ENCODE measurements at regions not wholly inside any gene's neighbourhood (a gene's known extent, or its start where the extent isn't known, plus 50 kb on each side); places are given as distances from the start of the nearest gene placed in this dataset.
"Not testable (repeated sequence)": the region's sequence is repeated elsewhere in the genome, so short reads cannot be mapped to it uniquely, and the experiment has no call there.

DNA sequence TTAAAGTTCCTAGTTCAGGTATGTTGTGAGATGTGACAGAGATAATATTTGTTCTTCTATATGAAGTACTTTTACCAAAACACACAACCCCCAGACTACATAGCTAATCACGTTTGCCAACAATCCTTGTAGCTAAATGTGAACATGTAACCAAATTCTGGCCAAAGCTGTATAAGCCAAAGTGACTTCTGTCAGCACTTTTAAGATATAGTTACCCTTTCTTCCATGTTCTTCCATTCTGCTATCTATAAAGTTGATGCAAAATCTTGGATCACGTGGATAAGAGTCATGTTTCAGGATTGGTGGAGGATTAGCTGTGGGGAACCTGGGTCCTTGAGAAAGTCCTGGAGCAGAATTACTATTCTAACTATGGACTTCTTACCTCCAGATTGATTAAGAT lies 1366.6 kb downstream of the FSCB start:
- Histone ChIP-seq H3K36me3 (ENCODE audit: insufficient read depth, low read length) (no peaks in the 10 kb centered on the region), H3K4me1 (ENCODE audit: insufficient read depth, low read length) (no peaks in the 10 kb centered on the region), H3K9me3 (ENCODE audit: insufficient read depth, low read length, severe bottlenecking) (no peaks in the 10 kb centered on the region), H3K4me3 (ENCODE audit: low read depth in 1 of 2, low read length in 2 of 2) (no peak overlapping the region), H4K20me1 (ENCODE audit: insufficient read depth, low read length) (no peaks in the 10 kb centered on the region), H3K27ac (ENCODE audit: low read length) (no peak overlapping the region), H3K9ac (ENCODE audit: low read depth, low read length) (no peak overlapping the region), H3K4me2 (ENCODE audit: insufficient read depth, low read length) (no peak overlapping the region), H3K79me2 (ENCODE audit: insufficient read depth, low read length) (no peaks in the 10 kb centered on the region), H3K27me3 (ENCODE audit: insufficient read depth, low read length, poor library complexity) (no peaks in the 10 kb centered on the region), H2AFZ (ENCODE audit: low read depth, low read length) (no peak overlapping the region)
- TF ChIP-seq, protein P1, sequence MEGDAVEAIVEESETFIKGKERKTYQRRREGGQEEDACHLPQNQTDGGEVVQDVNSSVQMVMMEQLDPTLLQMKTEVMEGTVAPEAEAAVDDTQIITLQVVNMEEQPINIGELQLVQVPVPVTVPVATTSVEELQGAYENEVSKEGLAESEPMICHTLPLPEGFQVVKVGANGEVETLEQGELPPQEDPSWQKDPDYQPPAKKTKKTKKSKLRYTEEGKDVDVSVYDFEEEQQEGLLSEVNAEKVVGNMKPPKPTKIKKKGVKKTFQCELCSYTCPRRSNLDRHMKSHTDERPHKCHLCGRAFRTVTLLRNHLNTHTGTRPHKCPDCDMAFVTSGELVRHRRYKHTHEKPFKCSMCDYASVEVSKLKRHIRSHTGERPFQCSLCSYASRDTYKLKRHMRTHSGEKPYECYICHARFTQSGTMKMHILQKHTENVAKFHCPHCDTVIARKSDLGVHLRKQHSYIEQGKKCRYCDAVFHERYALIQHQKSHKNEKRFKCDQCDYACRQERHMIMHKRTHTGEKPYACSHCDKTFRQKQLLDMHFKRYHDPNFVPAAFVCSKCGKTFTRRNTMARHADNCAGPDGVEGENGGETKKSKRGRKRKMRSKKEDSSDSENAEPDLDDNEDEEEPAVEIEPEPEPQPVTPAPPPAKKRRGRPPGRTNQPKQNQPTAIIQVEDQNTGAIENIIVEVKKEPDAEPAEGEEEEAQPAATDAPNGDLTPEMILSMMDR (IDR thresholded peaks at IDR 0.05; ENCODE audit: borderline replicate concordance, extremely low read depth, low read length, poor library complexity, severe bottlenecking), result no peak
- no peak for TF ChIP-seq EZH2 (IDR thresholded peaks at IDR 0.05; ENCODE audit: borderline replicate concordance, low read depth, low read length, severe bottlenecking)
- no peak for ATAC-seq (ENCODE audit: insufficient read depth, low read depth)
- DNase-seq, result no peak

DNA sequence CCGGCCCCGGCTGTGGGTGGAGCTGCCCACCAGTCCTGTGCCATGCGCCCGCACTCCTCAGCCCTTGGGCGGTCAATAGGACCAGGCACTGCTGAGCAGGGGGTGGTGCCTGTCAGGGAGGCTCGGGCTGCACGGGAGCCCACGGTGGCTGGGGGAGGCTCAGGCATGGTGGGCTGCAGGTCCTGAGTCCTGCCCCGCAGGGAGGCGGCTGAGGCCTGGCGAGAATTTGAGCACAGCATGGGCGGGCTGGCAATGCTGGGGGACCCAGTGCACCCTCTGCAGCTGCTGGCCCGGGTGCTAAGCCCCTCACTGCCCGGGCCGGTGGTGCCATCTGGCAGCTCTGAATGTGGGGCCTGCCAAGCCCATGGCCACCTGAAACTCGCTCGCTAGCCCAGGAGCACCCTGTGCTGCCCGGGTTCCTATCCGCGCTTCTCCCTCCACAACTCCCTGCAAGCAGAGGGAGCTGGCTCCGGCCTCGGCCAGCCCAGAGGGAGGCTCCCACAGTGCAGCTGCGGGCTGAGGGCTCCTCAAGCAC lies 1371.1 kb downstream of the FSCB start:
- no peaks in the 10 kb centered on the region for H3K36me3 ChIP-seq (ENCODE audit: insufficient read depth, low read length)
- H3K27ac ChIP-seq (ENCODE audit: low read length), result no peak overlapping the region
- H3K4me1 ChIP-seq (ENCODE audit: insufficient read depth, low read length), result no peaks in the 10 kb centered on the region
- DNase-seq (no peak), ATAC-seq (ENCODE audit: insufficient read depth, low read depth) (no peak)
- no peak overlapping the region for H3K9ac ChIP-seq (ENCODE audit: low read depth, low read length)
- H3K79me2 ChIP-seq (ENCODE audit: insufficient read depth, low read length), result no peaks in the 10 kb centered on the region
- H3K4me2 ChIP-seq (ENCODE audit: insufficient read depth, low read length), result no peak overlapping the region
- TF ChIP-seq, protein P1 (IDR thresholded peaks at IDR 0.05; ENCODE audit: borderline replicate concordance, extremely low read depth, low read length, poor library complexity, severe bottlenecking), result no peak
- H4K20me1 ChIP-seq (ENCODE audit: insufficient read depth, low read length), result no peaks in the 10 kb centered on the region
- no peaks in the 10 kb centered on the region for H3K9me3 ChIP-seq (ENCODE audit: insufficient read depth, low read length, severe bottlenecking)
- H3K27me3 ChIP-seq (ENCODE audit: insufficient read depth, low read length, poor library complexity), result no peaks in the 10 kb centered on the region
- H2AFZ ChIP-seq (ENCODE audit: low read depth, low read length), result no peak overlapping the region
- no peak overlapping the region for H3K4me3 ChIP-seq (ENCODE audit: low read depth in 1 of 2, low read length in 2 of 2)

DNA sequence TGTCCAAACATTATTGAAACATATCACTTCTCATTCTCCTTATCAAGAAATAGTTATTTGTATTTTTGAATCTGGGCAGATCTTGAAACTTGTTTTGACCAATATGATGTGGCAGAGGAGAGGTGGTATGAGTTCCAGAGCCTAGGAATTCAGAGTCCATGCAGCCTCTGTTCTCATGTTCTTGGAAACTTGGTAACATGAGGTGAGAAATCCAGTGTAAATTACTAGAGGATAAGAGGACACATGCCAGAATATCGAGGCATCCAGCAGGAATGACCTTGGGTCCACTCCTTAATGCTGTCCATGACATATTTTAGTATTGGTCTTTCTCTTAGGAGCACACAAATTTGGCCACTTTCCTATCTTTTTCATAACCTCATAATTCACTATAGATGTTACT lies 1374.6 kb downstream of the FSCB start:
- no peak overlapping the region for H3K4me3 ChIP-seq (ENCODE audit: low read depth in 1 of 2, low read length in 2 of 2)
- H3K9ac ChIP-seq (ENCODE audit: low read depth, low read length), result no peak overlapping the region
- TF ChIP-seq EZH2 (IDR thresholded peaks at IDR 0.05; ENCODE audit: borderline replicate concordance, low read depth, low read length, severe bottlenecking), result no peak
- TF ChIP-seq, protein P1 (IDR thresholded peaks at IDR 0.05; ENCODE audit: borderline replicate concordance, extremely low read depth, low read length, poor library complexity, severe bottlenecking), result no peak
- H3K27ac ChIP-seq (ENCODE audit: low read length), result no peak overlapping the region
- H3K79me2 ChIP-seq (ENCODE audit: insufficient read depth, low read length), result no peaks in the 10 kb centered on the region
- H3K9me3 ChIP-seq (ENCODE audit: insufficient read depth, low read length, severe bottlenecking), result peaks cover 3% of the 10 kb centered on the region
- H3K36me3 ChIP-seq (ENCODE audit: insufficient read depth, low read length), result no peaks in the 10 kb centered on the region
- H4K20me1 ChIP-seq (ENCODE audit: insufficient read depth, low read length), result no peaks in the 10 kb centered on the region
- no peaks in the 10 kb centered on the region for H3K27me3 ChIP-seq (ENCODE audit: insufficient read depth, low read length, poor library complexity)
- no peak for DNase-seq
- H3K4me2 ChIP-seq (ENCODE audit: insufficient read depth, low read length), result no peak overlapping the region
- no peak overlapping the region for H2AFZ ChIP-seq (ENCODE audit: low read depth, low read length)
- no peaks in the 10 kb centered on the region for H3K4me1 ChIP-seq (ENCODE audit: insufficient read depth, low read length)
- no peak for ATAC-seq (ENCODE audit: insufficient read depth, low read depth)

DNA sequence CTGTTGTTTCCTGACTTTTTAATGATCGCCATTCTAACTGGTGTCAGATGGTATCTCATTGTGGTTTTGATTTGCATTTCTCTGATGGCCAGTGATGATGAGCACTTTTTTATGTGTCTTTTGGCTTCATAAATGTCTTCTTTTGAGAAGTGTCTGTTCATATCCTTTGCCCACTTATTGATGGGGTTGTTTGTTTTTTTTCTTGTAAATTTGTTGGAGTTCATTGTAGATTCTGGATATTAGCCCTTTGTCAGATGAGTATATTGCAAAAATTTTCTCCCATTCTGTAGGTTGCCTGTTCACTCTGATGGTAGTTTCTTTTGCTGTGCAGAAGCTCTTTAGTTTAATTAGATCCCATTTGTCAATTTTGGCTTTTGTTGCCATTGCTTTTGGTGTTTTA lies 1378.7 kb downstream of the FSCB start:
- not testable (repeated sequence) for H3K9ac ChIP-seq (ENCODE audit: low read depth, low read length); H3K4me3 ChIP-seq (ENCODE audit: low read depth in 1 of 2, low read length in 2 of 2); H2AFZ ChIP-seq (ENCODE audit: low read depth, low read length); DNase-seq; H4K20me1 ChIP-seq (ENCODE audit: insufficient read depth, low read length); ATAC-seq (ENCODE audit: insufficient read depth, low read depth); H3K9me3 ChIP-seq (ENCODE audit: insufficient read depth, low read length, severe bottlenecking); H3K27me3 ChIP-seq (ENCODE audit: insufficient read depth, low read length, poor library complexity); H3K79me2 ChIP-seq (ENCODE audit: insufficient read depth, low read length); H3K4me2 ChIP-seq (ENCODE audit: insufficient read depth, low read length); H3K27ac ChIP-seq (ENCODE audit: low read length); H3K36me3 ChIP-seq (ENCODE audit: insufficient read depth, low read length); H3K4me1 ChIP-seq (ENCODE audit: insufficient read depth, low read length)

DNA sequence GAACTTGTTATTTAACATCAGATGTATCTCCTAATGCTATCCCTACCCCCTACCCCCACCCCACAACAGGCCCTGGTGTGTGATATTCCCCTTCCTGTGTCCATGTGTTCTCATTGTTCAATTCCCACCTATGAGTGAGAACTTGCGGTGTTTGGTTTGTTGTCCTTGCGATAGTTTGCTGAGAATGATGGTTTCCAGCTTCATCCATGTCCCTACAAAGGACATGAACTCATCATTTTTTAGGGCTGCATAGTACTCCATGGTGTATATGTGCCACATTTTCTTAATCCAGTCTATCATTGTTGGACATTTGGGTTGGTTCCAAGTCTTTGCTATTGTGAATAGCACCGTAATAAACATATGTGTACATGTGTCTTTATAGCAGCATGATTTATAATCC lies 1379.2 kb downstream of the FSCB start:
- DNase-seq; H3K4me2 ChIP-seq (ENCODE audit: insufficient read depth, low read length); H3K9me3 ChIP-seq (ENCODE audit: insufficient read depth, low read length, severe bottlenecking); H3K4me1 ChIP-seq (ENCODE audit: insufficient read depth, low read length); H3K27me3 ChIP-seq (ENCODE audit: insufficient read depth, low read length, poor library complexity); H3K4me3 ChIP-seq (ENCODE audit: low read depth in 1 of 2, low read length in 2 of 2); H3K36me3 ChIP-seq (ENCODE audit: insufficient read depth, low read length); H3K79me2 ChIP-seq (ENCODE audit: insufficient read depth, low read length); H3K9ac ChIP-seq (ENCODE audit: low read depth, low read length); H3K27ac ChIP-seq (ENCODE audit: low read length); ATAC-seq (ENCODE audit: insufficient read depth, low read depth); H2AFZ ChIP-seq (ENCODE audit: low read depth, low read length); H4K20me1 ChIP-seq (ENCODE audit: insufficient read depth, low read length): not testable (repeated sequence)

Measured in DND-41 (cell line).